Fibroblast of the aortic adventitia (primary cell): ENCODE measurements at regions not wholly inside any gene's neighbourhood (a gene's known extent, or its start where the extent isn't known, plus 50 kb on each side); places are given as distances from the start of the nearest gene placed in this dataset.

Source experiments
- DNase-seq: peaks from one replicate; pipeline ENCODE4 v3.0.0-alpha.2; 2010; ENCODE audit warnings: low read depth
- H3K4me3 ChIP-seq: 2 replicates; pipeline ENCODE4 v1.5.1; 2011; ENCODE audit warnings: low read depth, mild to moderate bottlenecking, control low read depth, low read length, moderate library complexity
- CTCF ChIP-seq: IDR thresholded peaks from 2 replicates; pipeline ENCODE4 v1.5.1; 2011; ENCODE audit warnings: mild to moderate bottlenecking, low read length, control low read depth, inconsistent platforms; ENCODE audit not compliant: insufficient read depth

- DNase-seq, result no peak
- TF ChIP-seq CTCF, result no peak
- H3K4me3 ChIP-seq, result no peak overlapping the region
Observed at GRCh38 chr16:64742455-64743223, 379.2 kb downstream of the CDH11 start.

- no peak for DNase-seq
- TF ChIP-seq CTCF, result no peak
- H3K4me3 ChIP-seq, result no peak overlapping the region
Observed at GRCh38 chr16:64740261-64740660, 381.6 kb downstream of the CDH11 start.

GRCh38 chr16:64738321-64738960 lies 383.4 kb downstream of the CDH11 start:
- no peak for TF ChIP-seq CTCF
- peak; percentile 38 for DNase-seq
- no peak overlapping the region for H3K4me3 ChIP-seq

GRCh38 chr16:64736857-64737256 lies 385.0 kb downstream of the CDH11 start:
- TF ChIP-seq CTCF, result no peak

GRCh38 chr16:64731891-64732290 lies 390.0 kb downstream of the CDH11 start:
- no peak overlapping the region for H3K4me3 ChIP-seq
- TF ChIP-seq CTCF, result no peak
- DNase-seq, result no peak

More at GRCh38 chr16:64736857-64737256, 385.0 kb downstream of the CDH11 start:
- no peak for DNase-seq
- no peak overlapping the region for H3K4me3 ChIP-seq

- DNase-seq, result no peak
Observed at GRCh38 chr16:64730261-64730660, 391.6 kb downstream of the CDH11 start.

More at GRCh38 chr16:64730261-64730660, 391.6 kb downstream of the CDH11 start:
- TF ChIP-seq CTCF, result no peak
- H3K4me3 ChIP-seq, result no peak overlapping the region
